SK-N-SH (cell line): ENCODE measurements at regions not wholly inside any gene's neighbourhood (a gene's known extent, or its start where the extent isn't known, plus 50 kb on each side); places are given as distances from the start of the nearest gene placed in this dataset.

Experiments
- CTCF ChIA-PET: fragments of 300-600, 350-600 bp; formaldehyde crosslinking; extraction: SDS; loops from one replicate; lab custom pipeline; 2021; lab: Yijun Ruan, JAX
- POLR2A ChIA-PET: fragments of 350-600 bp; sonication (Branson Sonifier 250); formaldehyde crosslinking; extraction: SDS; loops from one replicate; lab custom pipeline; 2020; ENCODE audit warnings: antibody characterized with exemption, inconsistent platforms; lab: Yijun Ruan, JAX
- DNase-seq: peaks from one replicate; pipeline ENCODE4 v3.0.0; 2012
- H2AFZ ChIP-seq: fragments of 200-600 bp; sonication (generic); 2 replicates; pipeline ENCODE4 v1.8.1; 2016; ENCODE audit warnings: antibody characterized with exemption, mild to moderate bottlenecking, low read depth
- H3F3A ChIP-seq: fragments of 200-600 bp; sonication (generic); replicated peaks from 2 replicates; pipeline ENCODE3; 2016; ENCODE audit warnings: antibody characterized with exemption, mild to moderate bottlenecking; ENCODE audit not compliant: insufficient read depth
- H3K27ac ChIP-seq, 2 experiments: fragments of 200-500 bp in 1 of 2; fragments of 200-600 bp in 1 of 2; sonication (Bioruptor generic) in 1 of 2; sonication (generic), shearing (Covaris generic) in 1 of 2; 2 replicates each; pipeline versions ENCODE4 v1.5.1 to v1.6.1; 2014 to 2016; ENCODE audit warnings: low read depth in 2 of 2, inconsistent platforms in 1 of 2, low read length in 1 of 2, mild to moderate bottlenecking in 1 of 2, mixed read lengths in 1 of 2
- H3K27me3 ChIP-seq: fragments of 200-600 bp; sonication (generic), shearing (Covaris generic); 2 replicates; pipeline ENCODE4 v1.6.1; 2016; ENCODE audit warnings: mixed run types; ENCODE audit not compliant: insufficient read depth
- H3K36me3 ChIP-seq, 2 experiments: fragments of 200-500 bp in 1 of 2; fragments of 200-600 bp in 1 of 2; sonication (Bioruptor generic) in 1 of 2; sonication (generic) in 1 of 2; replicated peaks in 1 of 2; 2 replicates each; pipeline versions ENCODE3 to v1.5.1; 2014 to 2016; ENCODE audit warnings: low read length in 1 of 2, mild to moderate bottlenecking in 1 of 2; ENCODE audit not compliant: insufficient read depth in 2 of 2, control insufficient read depth in 1 of 2
- H3K4me1 ChIP-seq, 2 experiments: fragments of 200-500 bp in 1 of 2; fragments of 200-600 bp in 1 of 2; sonication (Bioruptor generic) in 1 of 2; sonication (generic), shearing (Covaris generic) in 1 of 2; 2 replicates each; pipeline versions ENCODE4 v1.5.1 to v1.6.1; 2014 to 2016; ENCODE audit warnings: low read depth in 1 of 2, low read length in 1 of 2, mixed run types in 1 of 2; ENCODE audit not compliant: insufficient read depth in 2 of 2, control insufficient read depth in 1 of 2
- H3K4me2 ChIP-seq: fragments of 200-600 bp; sonication (generic), shearing (Covaris generic); 2 replicates; pipeline ENCODE4 v1.6.1; 2017; ENCODE audit warnings: mixed run types
- H3K4me3 ChIP-seq, 2 experiments: fragments of 200-500 bp in 1 of 2; fragments of 200-600 bp in 1 of 2; sonication (Bioruptor generic) in 1 of 2; sonication (generic), shearing (Covaris generic) in 1 of 2; 2 replicates each; pipeline versions ENCODE4 v1.5.1 to v1.8.1; 2014 to 2016; ENCODE audit warnings: low read depth in 2 of 2, inconsistent platforms in 1 of 2, low read length in 1 of 2, mild to moderate bottlenecking in 1 of 2, mixed read lengths in 1 of 2, moderate library complexity in 1 of 2
- H3K79me2 ChIP-seq: fragments of 200-600 bp; sonication (generic); 2 replicates; pipeline ENCODE4 v1.8.1; 2017; ENCODE audit warnings: mild to moderate bottlenecking; ENCODE audit not compliant: insufficient read depth
- H3K9ac ChIP-seq: fragments of 200-600 bp; sonication (generic); 2 replicates; pipeline ENCODE4 v1.6.1; 2017; ENCODE audit warnings: mixed run types
- H3K9me2 ChIP-seq: fragments of 200-600 bp; sonication (generic); 2 replicates; pipeline ENCODE4 v1.6.1; 2017; ENCODE audit warnings: mixed run types
- H3K9me3 ChIP-seq: fragments of 200-600 bp; sonication (generic); 2 replicates; pipeline ENCODE4 v1.6.1; 2017; ENCODE audit warnings: mixed run types, mild to moderate bottlenecking, moderate library complexity
- H4K20me1 ChIP-seq: fragments of 200-600 bp; sonication (generic); 2 replicates; pipeline ENCODE4 v1.6.1; 2017; ENCODE audit warnings: mild to moderate bottlenecking, mixed run types; ENCODE audit not compliant: insufficient read depth
- ELF1 ChIP-seq: IDR thresholded peaks from 2 replicates; pipeline ENCODE4 v1.4.0; 2012
- EP300 ChIP-seq, 2 experiments: IDR thresholded peaks; 2 replicates each; pipeline versions ENCODE4 v1.4.0 to v1.6.1; 2012; ENCODE audit warnings: borderline replicate concordance in 1 of 2, low read depth in 1 of 2, low read length in 1 of 2
- EZH2phosphoT487 ChIP-seq: fragments of 200-600 bp; sonication (generic); IDR thresholded peaks from 2 replicates; pipeline ENCODE4 v1.6.1; 2017; ENCODE audit warnings: low read depth, mixed run types, mild to moderate bottlenecking, antibody characterized with exemption, moderate library complexity, borderline replicate concordance
- FOSL2 ChIP-seq: IDR thresholded peaks from 2 replicates; pipeline ENCODE4 v1.4.0; 2012; ENCODE audit warnings: low read depth, mild to moderate bottlenecking, moderate library complexity, borderline replicate concordance
- FOXJ3 ChIP-seq: sonication (generic); formaldehyde crosslinking; IDR thresholded peaks from 2 replicates; pipeline ENCODE4 v1.5.1; 2020; ENCODE audit warnings: mild to moderate bottlenecking, missing genetic modification reagents
- GABPA ChIP-seq: IDR thresholded peaks from 2 replicates; pipeline ENCODE4 v1.4.0; 2012; ENCODE audit warnings: low read depth, mild to moderate bottlenecking
- GATA2 ChIP-seq: sonication (generic); formaldehyde crosslinking; IDR thresholded peaks from 2 replicates; pipeline ENCODE4 v1.5.0; 2020; ENCODE audit warnings: mild to moderate bottlenecking, missing genetic modification reagents
- JUND ChIP-seq: IDR thresholded peaks from 2 replicates; pipeline ENCODE4 v1.4.0; 2012
- NFIC ChIP-seq: IDR thresholded peaks from 2 replicates; pipeline ENCODE4 v1.4.0; 2012; ENCODE audit warnings: borderline replicate concordance
- PBX3 ChIP-seq: IDR thresholded peaks from 2 replicates; pipeline ENCODE4; 2012
- POLR2AphosphoS5 ChIP-seq: IDR thresholded peaks from 2 replicates; pipeline ENCODE4 v1.6.1; 2012; ENCODE audit warnings: low read depth, low read length
- RAD21 ChIP-seq: IDR thresholded peaks from 2 replicates; pipeline ENCODE4 v1.6.1; 2012; ENCODE audit warnings: mild to moderate bottlenecking, low read length
- RFX5 ChIP-seq: IDR thresholded peaks from 2 replicates; pipeline ENCODE4 v1.6.1; 2012; ENCODE audit warnings: mild to moderate bottlenecking, improper control_type of control experiment, low read length
- SMC3 ChIP-seq: IDR thresholded peaks from 2 replicates; pipeline ENCODE4 v1.6.1; 2012; ENCODE audit warnings: low read depth, low read length, improper control_type of control experiment
- TAF1 ChIP-seq: IDR thresholded peaks from 2 replicates; pipeline ENCODE4 v1.6.1; 2012; ENCODE audit warnings: low read depth, mild to moderate bottlenecking, low read length, moderate library complexity, borderline replicate concordance
- TCF12 ChIP-seq: IDR thresholded peaks from 2 replicates; pipeline ENCODE4 v1.4.0; 2012
- TEAD4 ChIP-seq: IDR thresholded peaks from 2 replicates; pipeline ENCODE4 v1.4.0; 2012; ENCODE audit warnings: mild to moderate bottlenecking, borderline replicate concordance; ENCODE audit not compliant: insufficient read depth
- YY1 ChIP-seq: IDR thresholded peaks from 2 replicates; pipeline ENCODE4 v1.4.0; 2012; ENCODE audit warnings: low read depth, mild to moderate bottlenecking
- ZBTB33 ChIP-seq: IDR thresholded peaks from 2 replicates; pipeline ENCODE4 v1.4.0; 2012; ENCODE audit warnings: low read depth, borderline replicate concordance
- WGBS: methylation state at CpG from one replicate; pipeline ENCODE4 v1.1.6; 2017; ENCODE audit warnings: low lambda C conversion rate; 5-methylcytosine and 5-hydroxymethylcytosine counted together
- TF ChIP-seq, protein P1 (sequence below): fragments of 150-350 bp; IDR thresholded peaks from 2 replicates; pipeline ENCODE4 v1.6.1; 2017; ENCODE audit warnings: antibody characterized with exemption, low read length, low read depth, borderline replicate concordance
- TF ChIP-seq, protein P2 (sequence below): IDR thresholded peaks from 2 replicates; pipeline ENCODE4 v1.4.0; 2012; ENCODE audit warnings: low read depth, borderline replicate concordance

- H3K9me3 ChIP-seq = no peaks in the 10 kb centered on the region
- WGBS = 80% methylated on average over 7 of the region's 7 CpGs
- H3K79me2 ChIP-seq = no peaks in the 10 kb centered on the region
- H3K9me2 ChIP-seq = no peaks in the 10 kb centered on the region
- H3K36me3 ChIP-seq = no peaks in the 10 kb centered on the region
- no peak overlapping the region for H3K9ac ChIP-seq
- H3K27me3 ChIP-seq = no peaks in the 10 kb centered on the region
- no peak overlapping the region for H3K27ac ChIP-seq
- no peak overlapping the region for H2AFZ ChIP-seq
- H3F3A ChIP-seq = peaks cover 13% of the 10 kb centered on the region
- DNase-seq = no peak
- POLR2A ChIA-PET = no interaction called here
- no peak overlapping the region for H3K4me3 ChIP-seq
- CTCF ChIA-PET = interaction anchor here (1.7 kb wide), 1 partner anchor 10 kb away, joined by 5 read pairs; no protein-coding TSS in a partner anchor
- peaks cover 0 to 9% of the 10 kb centered on the region in 2 experiments; a peak in 2 of 4 replicates for H3K4me1 ChIP-seq
- no peaks in the 10 kb centered on the region for H4K20me1 ChIP-seq
- H3K4me2 ChIP-seq = no peak overlapping the region
- TF ChIP-seq ZBTB33 = no peak
- TF ChIP-seq RAD21 = no peak
- no peak for TF ChIP-seq TEAD4
- TF ChIP-seq RFX5 = no peak
- TF ChIP-seq FOSL2 = no peak
- TF ChIP-seq TAF1 = no peak
- TF ChIP-seq, protein P1, sequence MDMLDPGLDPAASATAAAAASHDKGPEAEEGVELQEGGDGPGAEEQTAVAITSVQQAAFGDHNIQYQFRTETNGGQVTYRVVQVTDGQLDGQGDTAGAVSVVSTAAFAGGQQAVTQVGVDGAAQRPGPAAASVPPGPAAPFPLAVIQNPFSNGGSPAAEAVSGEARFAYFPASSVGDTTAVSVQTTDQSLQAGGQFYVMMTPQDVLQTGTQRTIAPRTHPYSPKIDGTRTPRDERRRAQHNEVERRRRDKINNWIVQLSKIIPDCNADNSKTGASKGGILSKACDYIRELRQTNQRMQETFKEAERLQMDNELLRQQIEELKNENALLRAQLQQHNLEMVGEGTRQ = no peak
- no peak for TF ChIP-seq ELF1
- TF ChIP-seq PBX3 = no peak
- TF ChIP-seq, protein P2, sequence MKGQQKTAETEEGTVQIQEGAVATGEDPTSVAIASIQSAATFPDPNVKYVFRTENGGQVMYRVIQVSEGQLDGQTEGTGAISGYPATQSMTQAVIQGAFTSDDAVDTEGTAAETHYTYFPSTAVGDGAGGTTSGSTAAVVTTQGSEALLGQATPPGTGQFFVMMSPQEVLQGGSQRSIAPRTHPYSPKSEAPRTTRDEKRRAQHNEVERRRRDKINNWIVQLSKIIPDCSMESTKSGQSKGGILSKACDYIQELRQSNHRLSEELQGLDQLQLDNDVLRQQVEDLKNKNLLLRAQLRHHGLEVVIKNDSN = no peak
- no peak for TF ChIP-seq NFIC
- TF ChIP-seq SMC3 = no peak
- TF ChIP-seq EZH2phosphoT487 = no peak
Observed at GRCh38 chr16:17524656-17525055, 53.9 kb upstream of the XYLT1 start.

- DNase-seq = no peak
Observed at GRCh38 chr16:17520561-17520960, 49.8 kb upstream of the XYLT1 start.

More at GRCh38 chr16:17520561-17520960, 49.8 kb upstream of the XYLT1 start:
- peaks cover 52% of the 10 kb centered on the region for H3F3A ChIP-seq
- POLR2A ChIA-PET = no interaction called here
- TF ChIP-seq POLR2AphosphoS5 (no peak), GATA2 (no peak), JUND (no peak), ELF1 (no peak), SMC3 (no peak), TEAD4 (no peak), EZH2phosphoT487 (no peak), YY1 (no peak), GABPA (no peak), NFIC (no peak), FOXJ3 (CRISPR knock-in tag) (no peak), EP300 (IDR thresholded peaks at IDR 0.05; ENCODE audit: borderline replicate concordance in 1 of 2, low read depth in 1 of 2, low read length in 1 of 2) (no peak), TCF12 (no peak)
- TF ChIP-seq, protein P1 = no peak
- TF ChIP-seq, protein P2 = no peak
- H3K27me3 ChIP-seq = no peaks in the 10 kb centered on the region
- H3K36me3 ChIP-seq = no peaks in the 10 kb centered on the region
- no peaks in the 10 kb centered on the region for H3K9me3 ChIP-seq
- no peak overlapping the region for H2AFZ ChIP-seq
- WGBS = 77% methylated on average over 3 of the region's 3 CpGs
- peaks cover 0 to 18% of the 10 kb centered on the region in 2 experiments; a peak in 2 of 4 replicates for H3K4me1 ChIP-seq
- H3K79me2 ChIP-seq = no peaks in the 10 kb centered on the region
- H3K9me2 ChIP-seq = no peaks in the 10 kb centered on the region
- H4K20me1 ChIP-seq = no peaks in the 10 kb centered on the region
- CTCF ChIA-PET = interaction anchor here (2.2 kb wide), 1 partner anchor 59 kb away, joined by 4 read pairs; no protein-coding TSS in a partner anchor
- H3K4me3 ChIP-seq = no peak overlapping the region
- no peak overlapping the region for H3K9ac ChIP-seq
- no peak overlapping the region for H3K4me2 ChIP-seq
- peak overlapping the region in 1 of 2 experiments; percentile 99; a peak in 2 of 4 replicates for H3K27ac ChIP-seq
